HG02943 (cell line): ENCODE measurements at regions not wholly inside any gene's neighbourhood (a gene's known extent, or its start where the extent isn't known, plus 50 kb on each side); places are given as distances from the start of the nearest gene placed in this dataset.

Experiments used
- ATAC-seq: cut with Tn5 transposase; IDR thresholded peaks from one replicate; pipeline ENCODE4 v1.9.1; 2021; ENCODE audit warnings: mild to moderate bottlenecking, low read depth, moderate library complexity; ENCODE audit not compliant: unreplicated experiment

- no peak for ATAC-seq
These were observed 298.4 kb downstream of the SLITRK6 start for GRCh38 chr13:85500696-85501256.

GRCh38 chr13:85498774-85499173, 300.4 kb downstream of the SLITRK6 start:
- no peak for ATAC-seq

GRCh38 chr13:85497652-85498051, 301.6 kb downstream of the SLITRK6 start:
- ATAC-seq = no peak

GRCh38 chr13:85492283-85492682, 306.9 kb downstream of the SLITRK6 start:
- no peak for ATAC-seq

GRCh38 chr13:85486663-85487062, 312.6 kb downstream of the SLITRK6 start:
- no peak for ATAC-seq

GRCh38 chr13:85473144-85473543, 326.1 kb downstream of the SLITRK6 start:
- ATAC-seq = no peak

GRCh38 chr13:85469320-85469719, 329.9 kb downstream of the SLITRK6 start:
- no peak for ATAC-seq

GRCh38 chr13:85462792-85463425, 336.3 kb downstream of the SLITRK6 start:
- ATAC-seq = no peak

GRCh38 chr13:85461621-85462020, 337.6 kb downstream of the SLITRK6 start:
- ATAC-seq = no peak

- ATAC-seq = no peak
These were observed 353.7 kb downstream of the SLITRK6 start for GRCh38 chr13:85445534-85445933.

GRCh38 chr13:85441975-85442374, 357.2 kb downstream of the SLITRK6 start:
- no peak for ATAC-seq

GRCh38 chr13:85441364-85441763, 357.9 kb downstream of the SLITRK6 start:
- ATAC-seq = no peak

- no peak for ATAC-seq
These were observed 363.2 kb downstream of the SLITRK6 start for GRCh38 chr13:85436029-85436428.

- ATAC-seq = no peak
These were observed 364.3 kb downstream of the SLITRK6 start for GRCh38 chr13:85434927-85435326.

- no peak for ATAC-seq
These were observed 366.3 kb downstream of the SLITRK6 start for GRCh38 chr13:85432881-85433280.

GRCh38 chr13:85431720-85432119, 367.5 kb downstream of the SLITRK6 start:
- ATAC-seq = no peak

- no peak for ATAC-seq
These were observed 368.9 kb downstream of the SLITRK6 start for GRCh38 chr13:85430216-85430794.

GRCh38 chr13:85427416-85427815, 371.8 kb downstream of the SLITRK6 start:
- no peak for ATAC-seq

- ATAC-seq = no peak
These were observed 379.1 kb downstream of the SLITRK6 start for GRCh38 chr13:85420136-85420535.

- ATAC-seq = no peak
These were observed 379.6 kb downstream of the SLITRK6 start for GRCh38 chr13:85419611-85420010.

- ATAC-seq = no peak
These were observed 381.4 kb downstream of the SLITRK6 start for GRCh38 chr13:85417807-85418206.

GRCh38 chr13:85413664-85414063, 385.6 kb downstream of the SLITRK6 start:
- ATAC-seq = no peak
